ENCODE measurements at regions not wholly inside any gene's neighbourhood (a gene's known extent, or its start where the extent isn't known, plus 50 kb on each side); places are given as distances from the start of the nearest gene placed in this dataset.

DNA sequence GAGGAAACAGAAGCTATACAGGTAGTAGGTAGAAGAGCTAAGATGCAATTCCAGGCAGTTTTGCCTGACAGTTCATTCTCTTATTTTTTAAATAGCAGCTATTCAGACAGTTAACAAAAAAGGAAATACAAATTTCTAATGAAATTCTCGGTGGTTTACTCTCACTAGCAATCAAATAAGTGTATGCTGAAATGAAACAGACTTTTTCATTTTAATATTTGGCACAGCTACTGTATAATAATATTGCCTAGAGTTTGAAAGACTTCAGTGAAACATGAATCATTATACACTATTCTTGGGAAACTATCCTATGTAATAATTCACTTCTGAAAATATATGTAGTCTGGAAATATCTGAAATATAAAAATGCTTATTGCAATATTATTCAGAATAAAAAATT lies 463.2 kb upstream of the AGTR1 start:
- TF ChIP-seq, protein P1, sequence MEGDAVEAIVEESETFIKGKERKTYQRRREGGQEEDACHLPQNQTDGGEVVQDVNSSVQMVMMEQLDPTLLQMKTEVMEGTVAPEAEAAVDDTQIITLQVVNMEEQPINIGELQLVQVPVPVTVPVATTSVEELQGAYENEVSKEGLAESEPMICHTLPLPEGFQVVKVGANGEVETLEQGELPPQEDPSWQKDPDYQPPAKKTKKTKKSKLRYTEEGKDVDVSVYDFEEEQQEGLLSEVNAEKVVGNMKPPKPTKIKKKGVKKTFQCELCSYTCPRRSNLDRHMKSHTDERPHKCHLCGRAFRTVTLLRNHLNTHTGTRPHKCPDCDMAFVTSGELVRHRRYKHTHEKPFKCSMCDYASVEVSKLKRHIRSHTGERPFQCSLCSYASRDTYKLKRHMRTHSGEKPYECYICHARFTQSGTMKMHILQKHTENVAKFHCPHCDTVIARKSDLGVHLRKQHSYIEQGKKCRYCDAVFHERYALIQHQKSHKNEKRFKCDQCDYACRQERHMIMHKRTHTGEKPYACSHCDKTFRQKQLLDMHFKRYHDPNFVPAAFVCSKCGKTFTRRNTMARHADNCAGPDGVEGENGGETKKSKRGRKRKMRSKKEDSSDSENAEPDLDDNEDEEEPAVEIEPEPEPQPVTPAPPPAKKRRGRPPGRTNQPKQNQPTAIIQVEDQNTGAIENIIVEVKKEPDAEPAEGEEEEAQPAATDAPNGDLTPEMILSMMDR (conservative IDR thresholded peaks at IDR 0.05; ENCODE audit: low read depth, low read length): no peak
- no peak for TF ChIP-seq RAD21 (IDR thresholded peaks at IDR 0.05; ENCODE audit: low read length)
- TF ChIP-seq SMC3 (IDR thresholded peaks at IDR 0.05; ENCODE audit: low read depth, low read length): no peak
- no peak for TF ChIP-seq POLR2A (IDR thresholded peaks at IDR 0.05; ENCODE audit: low read depth, low read length)
- TF ChIP-seq RFX5 (IDR thresholded peaks at IDR 0.05; ENCODE audit: low read depth, low read length): no peak
- no peak for TF ChIP-seq NFE2L2 (IDR thresholded peaks at IDR 0.05; ENCODE audit: low read depth, low read length)

Data from IMR-90 (cell line).